GM18519 (cell line): ENCODE measurements at regions not wholly inside any gene's neighbourhood (a gene's known extent, or its start where the extent isn't known, plus 50 kb on each side); places are given as distances from the start of the nearest gene placed in this dataset.
A peak's percentile ranks its signal among the peaks of the same experiment; 100 is the strongest.
"Not testable (repeated sequence)": the region's sequence is repeated elsewhere in the genome, so short reads cannot be mapped to it uniquely, and the experiment has no call there.

Experiments
- ATAC-seq: cut with Tn5 transposase; IDR thresholded peaks from one replicate; pipeline ENCODE4 v1.9.1; 2021; ENCODE audit warnings: mild to moderate bottlenecking, moderate library complexity; ENCODE audit not compliant: unreplicated experiment, low FRiP score

- ATAC-seq = no peak
These were observed 116.4 kb upstream of the SEM1 start for GRCh38 chr7:96826089-96826488.

DNA sequence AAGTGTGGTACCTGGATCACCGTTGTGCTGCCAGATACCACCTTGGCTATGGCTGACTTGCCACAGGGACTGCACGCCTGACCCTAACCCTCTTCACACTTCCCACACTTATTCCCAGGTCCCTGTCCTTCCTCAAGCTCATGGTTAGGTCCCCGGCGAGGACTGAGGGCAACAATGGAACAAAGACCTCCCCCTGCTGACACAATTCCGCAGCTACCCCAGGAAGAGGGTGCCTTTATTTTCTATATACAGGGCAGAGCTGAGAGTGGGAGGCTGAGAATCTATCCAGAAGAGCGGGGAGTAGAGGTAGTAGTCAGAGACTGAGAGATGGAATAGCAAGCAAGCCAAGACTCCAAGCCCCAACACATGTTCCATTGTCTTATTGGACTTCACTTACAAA is 118.1 kb upstream of the SEM1 start:
- no peak for ATAC-seq

DNA sequence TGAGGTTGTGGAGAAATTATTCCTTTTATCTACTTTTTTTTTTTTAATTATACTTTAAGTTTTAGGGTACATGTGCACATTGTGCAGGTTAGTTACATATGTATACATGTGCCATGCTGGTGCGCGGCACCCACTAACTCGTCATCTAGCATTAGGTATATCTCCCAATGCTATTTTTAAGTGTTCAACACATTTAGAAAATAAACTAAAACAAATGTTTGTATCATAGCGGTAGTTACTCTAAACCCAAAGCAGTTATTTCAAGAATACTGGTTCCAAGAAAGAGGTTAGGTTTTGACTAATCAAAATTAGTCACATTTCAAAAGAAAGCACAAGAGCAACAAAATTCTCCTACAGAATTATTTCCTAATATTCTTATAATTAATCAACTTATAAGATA is 119.5 kb upstream of the SEM1 start:
- not testable (repeated sequence) for ATAC-seq

GRCh38 chr7:96831446-96831845 is 121.8 kb upstream of the SEM1 start:
- ATAC-seq = no peak

DNA sequence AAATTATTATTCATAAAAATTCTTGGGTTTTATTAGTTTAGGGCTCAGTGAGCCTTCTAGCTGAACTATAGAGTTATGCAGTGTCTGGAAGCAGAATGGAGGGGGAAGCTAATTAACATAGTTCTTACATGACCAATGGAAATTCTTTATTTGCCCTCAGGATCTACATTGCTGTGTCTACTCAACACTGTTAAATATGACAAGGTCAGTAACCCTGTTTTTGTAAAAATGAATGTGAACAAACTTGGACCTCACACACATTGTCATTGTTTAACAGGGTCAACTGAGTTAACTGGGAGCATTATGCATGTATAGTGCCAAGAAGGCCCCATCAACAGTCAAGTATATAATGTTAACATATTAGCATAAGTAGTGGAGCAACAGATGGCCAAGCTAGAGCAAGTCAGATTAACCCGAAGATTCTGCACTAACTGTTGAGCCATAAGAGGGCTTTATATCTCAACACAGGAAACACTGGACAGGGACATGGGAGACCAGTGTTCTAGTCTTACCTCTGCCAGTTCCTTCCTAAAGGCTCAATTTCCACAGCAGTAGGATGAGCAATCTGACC is 122.5 kb upstream of the SEM1 start:
- ATAC-seq = no peak

DNA sequence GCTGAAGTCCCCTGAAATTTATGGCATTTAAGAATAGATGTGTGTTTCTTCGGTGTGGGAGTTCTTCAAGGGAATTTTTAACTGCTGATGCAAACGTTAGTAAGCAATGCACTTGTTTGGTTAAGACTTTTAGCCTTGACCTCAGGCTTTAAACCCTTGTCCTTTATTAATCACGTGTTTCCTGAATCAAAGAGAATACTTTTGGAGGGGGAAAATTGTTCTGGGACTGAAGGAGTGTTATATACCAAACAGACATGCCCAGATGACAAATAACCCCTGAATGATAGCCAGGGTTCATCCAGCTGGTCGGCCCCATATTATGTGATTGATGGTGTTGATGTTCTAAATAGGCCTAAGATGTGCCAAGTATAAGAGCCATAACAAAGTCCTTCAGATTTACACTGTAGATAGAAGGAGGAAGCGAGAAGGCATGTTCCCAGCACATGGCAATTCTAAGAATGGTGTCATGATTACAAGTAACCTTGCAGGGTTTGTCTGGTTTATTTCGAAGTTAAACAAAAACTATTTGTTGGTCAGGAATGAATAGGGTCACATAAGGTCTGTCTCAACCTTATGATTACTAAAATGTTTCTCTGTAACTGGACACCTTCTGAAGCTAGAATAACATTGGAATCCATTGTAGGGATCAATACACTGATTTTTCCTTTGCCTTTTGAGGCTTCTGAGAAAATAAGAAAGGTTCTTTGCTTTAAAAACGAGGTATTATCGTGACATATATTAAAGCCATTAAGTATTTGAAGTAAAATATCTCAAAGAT is 124.2 kb upstream of the SEM1 start:
- no peak for ATAC-seq

- no peak for ATAC-seq
These were observed 126.8 kb upstream of the SEM1 start for GRCh38 chr7:96836456-96836855.

DNA sequence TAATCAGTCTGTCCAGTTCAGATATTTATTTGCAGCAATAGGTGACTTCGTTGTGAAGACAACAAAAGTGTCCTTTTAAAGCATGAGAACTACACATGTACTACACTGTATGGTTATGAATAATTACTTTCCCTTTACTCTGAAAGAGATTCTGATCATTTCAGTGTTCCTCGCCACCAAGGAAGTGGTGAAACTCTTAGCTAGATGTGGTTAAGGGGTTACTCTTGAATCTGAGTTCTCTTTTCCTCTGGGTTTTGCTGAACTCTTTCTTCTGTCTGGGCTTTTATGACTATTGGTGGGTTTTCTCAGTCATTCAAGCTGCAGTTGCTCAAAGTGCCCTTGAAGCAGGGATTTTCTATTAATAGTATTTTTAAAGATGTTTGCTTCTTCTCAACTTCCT is 127.9 kb upstream of the SEM1 start:
- peak; percentile 99 for ATAC-seq

- no peak for ATAC-seq
These were observed 128.8 kb upstream of the SEM1 start for GRCh38 chr7:96838481-96838880.

- ATAC-seq = no peak
These were observed 145.5 kb upstream of the SEM1 start for GRCh38 chr7:96855139-96855538.

DNA sequence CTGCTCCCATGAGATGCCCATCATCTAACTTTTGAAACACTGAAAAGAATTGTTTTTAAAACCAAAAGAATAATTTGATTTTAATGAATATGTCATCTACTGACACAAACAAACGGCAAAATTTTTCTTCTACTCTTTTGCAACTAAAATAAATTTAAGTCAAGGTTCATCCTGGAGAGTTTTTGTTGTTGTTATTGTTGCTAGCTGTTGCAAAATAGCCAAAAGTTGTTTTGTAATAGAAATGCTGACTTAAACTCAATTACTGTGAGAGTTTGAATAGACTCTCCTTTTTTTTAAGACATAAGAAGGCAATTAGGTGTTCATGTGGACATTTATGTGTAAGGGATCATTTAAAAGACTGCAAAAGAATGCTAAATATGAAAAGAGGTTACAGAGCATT is 146.0 kb upstream of the SEM1 start:
- no peak for ATAC-seq

DNA sequence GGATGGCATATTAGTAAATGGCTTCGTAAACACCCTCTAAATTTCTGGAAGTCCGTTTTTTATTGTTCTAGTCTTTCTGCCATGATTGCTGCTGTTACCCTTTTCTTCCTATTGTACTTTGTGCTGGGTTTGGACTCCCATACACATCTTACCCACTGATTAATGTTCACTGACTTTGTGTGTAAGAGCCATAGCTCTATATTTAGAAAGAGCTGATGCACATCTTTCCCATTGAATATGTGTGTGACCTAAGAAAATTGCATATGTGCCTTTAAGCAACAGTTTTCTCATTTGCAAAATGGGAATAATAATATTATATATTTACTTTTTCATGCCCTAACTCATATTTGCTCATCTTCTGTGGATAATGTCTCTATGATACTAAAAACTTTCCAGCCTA is 135.8 kb upstream of the DLX6 start:
- no peak for ATAC-seq

GRCh38 chr7:96870185-96870584 is 135.2 kb upstream of the DLX6 start:
- no peak for ATAC-seq

DNA sequence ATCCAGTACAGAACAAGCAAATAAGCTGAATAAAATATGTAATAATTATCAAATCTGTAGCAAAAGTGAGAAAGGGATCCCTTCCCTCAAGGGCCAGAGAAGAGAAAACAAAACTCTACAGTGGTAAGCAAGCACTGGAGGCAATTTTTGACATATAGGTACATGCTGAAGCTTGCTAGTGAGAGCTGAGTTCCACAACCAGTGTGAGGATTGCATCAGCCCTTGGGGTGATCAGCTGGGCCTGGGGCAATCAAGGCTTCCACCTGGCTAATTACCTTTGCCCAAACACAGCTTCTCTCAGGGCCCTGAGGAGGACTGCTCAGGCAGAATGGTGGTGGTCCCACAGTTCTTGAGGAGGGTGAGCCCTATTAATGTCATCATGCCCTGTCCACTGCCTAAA is 134.4 kb upstream of the DLX6 start:
- ATAC-seq = no peak

DNA sequence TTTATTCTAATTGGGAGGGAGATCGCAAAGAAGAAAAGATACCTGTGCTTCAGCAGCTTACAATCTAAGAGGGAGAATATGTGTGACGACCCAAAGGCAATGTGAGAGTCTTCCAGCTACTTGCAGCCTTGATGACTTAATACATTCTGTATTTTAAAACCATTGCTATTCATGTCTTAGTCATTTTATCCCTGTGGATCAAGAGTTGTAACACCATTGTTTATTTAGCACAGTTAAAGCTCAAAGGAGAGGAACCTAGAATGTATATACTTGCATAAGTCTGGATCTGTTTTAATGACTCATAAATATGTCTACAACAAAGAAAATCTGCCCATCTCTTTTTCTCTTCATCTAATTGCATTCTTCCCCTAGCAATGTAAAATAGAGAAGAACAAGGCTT is 117.9 kb upstream of the DLX6 start:
- no peak for ATAC-seq

DNA sequence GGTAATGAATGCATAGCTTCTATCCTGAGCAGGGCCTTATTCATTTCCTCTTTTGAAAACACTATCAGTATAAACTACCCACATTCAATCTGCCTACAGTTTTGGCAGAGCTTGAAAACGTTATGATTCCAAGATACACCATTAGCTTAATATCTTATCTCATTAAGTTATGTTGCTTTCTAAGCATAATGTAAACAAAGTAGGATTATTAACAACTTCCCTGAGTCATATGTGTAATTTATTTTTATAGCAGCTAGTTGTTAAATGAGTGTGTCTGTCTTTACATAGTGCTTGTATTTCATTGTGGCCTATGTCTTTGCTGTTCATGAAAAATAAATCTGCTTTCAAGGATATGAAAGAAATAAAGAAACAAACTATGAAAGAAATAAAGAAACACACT is 106.2 kb upstream of the DLX6 start:
- no peak for ATAC-seq

DNA sequence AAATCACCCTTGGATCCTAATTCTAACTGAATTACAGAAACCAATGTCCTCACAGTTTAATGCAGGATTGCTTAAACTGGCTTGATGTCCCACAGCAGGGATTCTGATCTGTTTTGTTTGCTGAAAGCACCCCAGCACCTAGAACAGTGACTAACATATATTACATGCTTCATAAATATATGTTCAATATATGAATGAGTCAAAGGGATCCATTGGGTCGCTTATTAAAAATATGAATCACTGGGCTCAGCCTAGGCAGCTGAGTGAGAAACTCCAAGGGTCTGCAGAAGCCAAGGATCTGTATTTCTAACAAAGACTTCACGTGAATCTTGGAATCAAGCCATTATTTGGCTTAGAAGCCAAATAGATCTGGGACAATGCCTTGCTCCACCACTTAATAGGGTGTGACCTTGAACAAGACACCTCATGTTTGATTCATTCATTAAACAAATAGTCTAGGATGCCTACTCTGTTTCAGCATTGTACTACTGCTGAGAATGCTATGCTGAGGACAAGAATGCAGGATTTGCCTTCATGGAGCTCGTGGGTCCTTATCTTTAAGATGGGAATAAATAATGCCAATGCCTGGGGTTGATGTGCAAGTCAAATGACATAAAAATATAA is 103.4 kb upstream of the DLX6 start:
- ATAC-seq = no peak

GRCh38 chr7:96903906-96904305 is 101.4 kb upstream of the DLX6 start:
- no peak for ATAC-seq

- no peak for ATAC-seq
These were observed 94.9 kb upstream of the DLX6 start for GRCh38 chr7:96910486-96910885.

DNA sequence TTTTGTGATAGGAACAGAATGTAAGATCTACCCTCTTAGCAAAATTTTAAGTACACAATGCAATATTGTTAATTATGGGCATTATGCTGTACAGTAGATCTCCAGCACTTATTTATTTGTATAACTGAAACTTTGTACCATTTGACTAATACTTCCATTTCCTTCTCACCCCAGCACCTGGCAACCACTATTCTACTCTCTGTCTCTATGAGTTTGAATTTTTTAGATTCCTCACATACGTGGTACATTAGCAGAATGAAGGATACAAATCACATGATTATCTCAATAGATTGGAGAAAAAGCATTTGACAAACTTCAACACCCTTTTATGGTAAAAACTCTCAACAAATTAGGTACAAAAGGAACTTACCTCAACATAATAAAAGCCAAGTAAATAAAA is 90.3 kb upstream of the DLX6 start:
- no peak for ATAC-seq

GRCh38 chr7:96920064-96920463 is 85.3 kb upstream of the DLX6 start:
- ATAC-seq = no peak

GRCh38 chr7:96920713-96921112 is 84.6 kb upstream of the DLX6 start:
- ATAC-seq = no peak
